ENCODE measurements at regions not wholly inside any gene's neighbourhood (a gene's known extent, or its start where the extent isn't known, plus 50 kb on each side); places are given as distances from the start of the nearest gene placed in this dataset.

GRCh38 chr19:32222556-32222955, 122.9 kb upstream of the ZNF507 start (continued):
- TF ChIP-seq CHD7 (IDR thresholded peaks at IDR 0.05; ENCODE audit: insufficient replicate concordance, low read length) (no peak), JUND (IDR thresholded peaks at IDR 0.05; ENCODE audit: low read length) (no peak), CBX8 (IDR thresholded peaks at IDR 0.05; ENCODE audit: borderline replicate concordance, low read depth, low read length) (no peak)
